ENCODE measurements at regions not wholly inside any gene's neighbourhood (a gene's known extent, or its start where the extent isn't known, plus 50 kb on each side); places are given as distances from the start of the nearest gene placed in this dataset.

GRCh38 chr4:14059006-14059405, 431.5 kb upstream of the BOD1L1 start:
- DNase-seq, result no peak

- DNase-seq, result no peak
Measured at GRCh38 chr4:14064984-14065383, 437.5 kb upstream of the BOD1L1 start.

GRCh38 chr4:14065406-14065805, 437.9 kb upstream of the BOD1L1 start:
- DNase-seq, result no peak

GRCh38 chr4:14066979-14067378, 439.5 kb upstream of the BOD1L1 start:
- DNase-seq, result no peak

GRCh38 chr4:14069886-14070285, 442.4 kb upstream of the BOD1L1 start:
- DNase-seq, result no peak

GRCh38 chr4:14070289-14070880, 442.9 kb upstream of the BOD1L1 start:
- no peak for DNase-seq

- no peak for DNase-seq
Measured at GRCh38 chr4:14072506-14072905, 445.0 kb upstream of the BOD1L1 start.

- DNase-seq, result no peak
Measured at GRCh38 chr4:14076776-14077175, 449.3 kb upstream of the BOD1L1 start.

- DNase-seq, result no peak
Measured at GRCh38 chr4:14078326-14078725, 450.8 kb upstream of the BOD1L1 start.

- no peak for DNase-seq
Measured at GRCh38 chr4:14079601-14080000, 452.1 kb upstream of the BOD1L1 start.

GRCh38 chr4:14083150-14083549, 455.6 kb upstream of the BOD1L1 start:
- no peak for DNase-seq

- no peak for DNase-seq
Measured at GRCh38 chr4:14084598-14084997, 457.1 kb upstream of the BOD1L1 start.

GRCh38 chr4:14087459-14087858, 459.9 kb upstream of the BOD1L1 start:
- DNase-seq, result no peak

- DNase-seq, result no peak
Measured at GRCh38 chr4:14087921-14088320, 460.4 kb upstream of the BOD1L1 start.

GRCh38 chr4:14091531-14091930, 464.0 kb upstream of the BOD1L1 start:
- DNase-seq, result no peak

- no peak for DNase-seq
Measured at GRCh38 chr4:14091966-14092365, 464.4 kb upstream of the BOD1L1 start.

- DNase-seq, result no peak
Measured at GRCh38 chr4:14092741-14093140, 465.2 kb upstream of the BOD1L1 start.

GRCh38 chr4:14095831-14096230, 468.3 kb upstream of the BOD1L1 start:
- no peak for DNase-seq

- no peak for DNase-seq
Measured at GRCh38 chr4:14096396-14096965, 469.0 kb upstream of the BOD1L1 start.

GRCh38 chr4:14100349-14100748, 472.8 kb upstream of the BOD1L1 start:
- no peak for DNase-seq

GRCh38 chr4:14110407-14110806, 482.9 kb upstream of the BOD1L1 start:
- no peak for DNase-seq

GRCh38 chr4:14111730-14112181, 484.2 kb upstream of the BOD1L1 start:
- no peak for DNase-seq

- no peak for DNase-seq
Measured at GRCh38 chr4:14115106-14115505, 487.6 kb upstream of the BOD1L1 start.

- no peak for DNase-seq
Measured at GRCh38 chr4:14117575-14118238, 490.2 kb upstream of the BOD1L1 start.

- DNase-seq, result no peak
Measured at GRCh38 chr4:14124816-14125215, 497.3 kb upstream of the BOD1L1 start.
